Pancreas (tissue), 10 donors: ENCODE measurements at regions not wholly inside any gene's neighbourhood (a gene's known extent, or its start where the extent isn't known, plus 50 kb on each side); places are given as distances from the start of the nearest gene placed in this dataset.

Experiments used
- ATAC-seq, 4 donors: fragments of 200-7000 bp; cut with Tn5 transposase; one replicate each; pipeline versions ENCODE4 v1.8.0 to v1.9.1; 2020; ENCODE audit warnings: mild to moderate bottlenecking in 4 of 4, moderate library complexity in 4 of 4
- DNase-seq, 6 donors: peaks; one replicate each; pipeline ENCODE4 v3.0.0-alpha.2; 2020
- FAIRE-seq: peaks from 2 replicates; lab custom pipeline; 2012; peaks lifted over from hg19 to GRCh38; lab: Jason Lieb, UNC
- H3K27ac ChIP-seq, 4 donors: fragments of 200-600 bp; sonication (generic); 1 replicate in 3 of 4; 2 replicates in 1 of 4; pipeline versions ENCODE4 v1.5.0 to v1.8.0; 2020
- H3K27me3 ChIP-seq, 4 donors: fragments of 200-600 bp; one replicate each; pipeline ENCODE4 v1.8.0; 2021
- H3K36me3 ChIP-seq, 3 donors: fragments of 200-600 bp; sonication (generic) in 1 of 3; one replicate each; pipeline versions ENCODE4 v1.5.0 to v1.8.0; 2020 to 2021
- H3K4me1 ChIP-seq, 3 donors: fragments of 200-600 bp; one replicate each; pipeline ENCODE4 v1.8.0; 2021
- H3K4me3 ChIP-seq, 4 donors: fragments of 200-600 bp; sonication (generic) in 2 of 4; one replicate each; pipeline versions ENCODE4 v1.5.0 to v1.8.0; 2020 to 2021
- H3K9me3 ChIP-seq, 4 donors: fragments of 200-600 bp; one replicate each; pipeline ENCODE4 v1.8.0; 2021
- WGBS, 2 donors: extraction: QIAGEN DNeasy Blood & Tissue Kit; methylation state at CpG; one replicate each; pipeline ENCODE4 v1.1.7; 2013; 5-methylcytosine and 5-hydroxymethylcytosine counted together
- intact Hi-C, 3 donors: fragments of 100-400 bp; cut with DNase I; formaldehyde crosslinking; loops; one replicate each; pipeline versions ENCODE4 v1.11.1 to v1.14.2; 2022
- TF ChIP-seq, protein P1 (sequence below), 4 donors: fragments of 200-600 bp; sonication (generic) in 3 of 4; IDR thresholded peaks; one replicate each; pipeline versions ENCODE4 v1.5.0 to v1.8.0; 2021; ENCODE audit warnings: antibody characterized with exemption in 4 of 4
- donor health status: healthy with polysubstance abuse.
- donor health status: DM: no; HTN: no; CAD: no; lungs with moderate emphysema.
- donor health status: DM: no; HTN: no; CAD: no.
- donor health status: control.
- donor health status: control.
- donor health status: Bipolar disorder and iron deficiency.
- donor health status: DM: yes; HTN: yes; CAD: no.
- donor health status: DM: no; HTN: no; CAD: no.
- donor health status: DM: no; HTN: no; CAD: no.
- donor health status: DM: yes; HTN: yes; CAD: no.

DNA sequence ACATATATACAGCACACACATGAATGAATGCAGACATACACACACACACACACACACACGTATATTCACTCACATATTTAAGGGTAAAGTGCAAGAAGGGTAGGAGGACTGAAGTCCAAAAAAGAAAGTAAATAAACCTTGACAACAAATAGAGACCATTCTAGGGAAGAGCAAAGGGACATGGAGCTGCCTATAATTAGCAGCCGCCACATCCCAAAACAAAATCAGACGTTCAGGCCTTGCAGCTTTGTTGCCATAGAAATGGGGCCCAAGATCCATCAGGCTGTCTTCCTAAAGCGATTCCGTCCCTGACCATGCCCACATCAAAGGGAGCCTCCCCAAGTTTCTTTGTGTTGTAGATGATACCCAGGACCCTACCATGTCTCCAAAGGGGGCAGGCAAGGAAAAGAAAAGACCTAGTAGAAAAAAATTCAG lies 703.5 kb upstream of the TBX3 start:
- H3K36me3 ChIP-seq: no peaks in the 10 kb centered on the region
- H3K27me3 ChIP-seq: peaks cover 0 to 5% (median 0%) of the 10 kb centered on the region in 4 donors
- no peak for DNase-seq
- intact Hi-C loops: no loop called here
- FAIRE-seq: no peak
- no peak for ATAC-seq
- no peak overlapping the region for H3K4me3 ChIP-seq
- TF ChIP-seq, protein P1, sequence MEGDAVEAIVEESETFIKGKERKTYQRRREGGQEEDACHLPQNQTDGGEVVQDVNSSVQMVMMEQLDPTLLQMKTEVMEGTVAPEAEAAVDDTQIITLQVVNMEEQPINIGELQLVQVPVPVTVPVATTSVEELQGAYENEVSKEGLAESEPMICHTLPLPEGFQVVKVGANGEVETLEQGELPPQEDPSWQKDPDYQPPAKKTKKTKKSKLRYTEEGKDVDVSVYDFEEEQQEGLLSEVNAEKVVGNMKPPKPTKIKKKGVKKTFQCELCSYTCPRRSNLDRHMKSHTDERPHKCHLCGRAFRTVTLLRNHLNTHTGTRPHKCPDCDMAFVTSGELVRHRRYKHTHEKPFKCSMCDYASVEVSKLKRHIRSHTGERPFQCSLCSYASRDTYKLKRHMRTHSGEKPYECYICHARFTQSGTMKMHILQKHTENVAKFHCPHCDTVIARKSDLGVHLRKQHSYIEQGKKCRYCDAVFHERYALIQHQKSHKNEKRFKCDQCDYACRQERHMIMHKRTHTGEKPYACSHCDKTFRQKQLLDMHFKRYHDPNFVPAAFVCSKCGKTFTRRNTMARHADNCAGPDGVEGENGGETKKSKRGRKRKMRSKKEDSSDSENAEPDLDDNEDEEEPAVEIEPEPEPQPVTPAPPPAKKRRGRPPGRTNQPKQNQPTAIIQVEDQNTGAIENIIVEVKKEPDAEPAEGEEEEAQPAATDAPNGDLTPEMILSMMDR (IDR thresholded peaks at IDR 0.05): no peak
- 57 to 69% methylated on average over 5 of the region's 5 CpGs for WGBS, 2 donors
- no peaks in the 10 kb centered on the region for H3K4me1 ChIP-seq
- H3K9me3 ChIP-seq: peaks cover 0 to 1% (median 0%) of the 10 kb centered on the region in 4 donors
- H3K27ac ChIP-seq: no peak overlapping the region

DNA sequence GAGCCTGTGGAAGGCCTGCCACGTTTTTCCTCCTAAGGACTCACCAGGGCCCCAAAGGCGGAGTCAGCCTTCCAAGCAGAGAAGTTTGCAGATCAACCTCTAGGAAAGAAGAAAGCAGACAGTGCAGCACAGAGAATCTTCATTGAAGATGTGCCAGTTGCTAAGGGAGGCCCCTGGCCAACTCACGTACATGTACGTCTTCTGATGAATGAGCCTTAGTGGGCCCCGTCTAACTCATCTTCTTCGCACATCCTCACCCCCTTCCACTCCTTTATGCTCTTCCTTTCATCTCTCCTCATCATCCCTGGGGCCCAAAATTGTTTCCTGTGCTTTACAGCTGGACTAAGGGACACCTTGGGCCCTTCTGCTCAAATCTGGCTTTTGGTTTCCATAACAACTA lies 703.0 kb upstream of the TBX3 start:
- no peak overlapping the region for H3K27ac ChIP-seq
- H3K4me3 ChIP-seq: no peak overlapping the region
- WGBS, 2 donors: 73 to 76% methylated on average over 6 of the region's 6 CpGs
- no peak for DNase-seq
- H3K36me3 ChIP-seq: no peaks in the 10 kb centered on the region
- TF ChIP-seq, protein P1 (IDR thresholded peaks at IDR 0.05): no peak
- H3K27me3 ChIP-seq: peaks cover 0 to 5% (median 0%) of the 10 kb centered on the region in 4 donors
- no peaks in the 10 kb centered on the region for H3K9me3 ChIP-seq
- intact Hi-C loops: no loop called here
- no peak for ATAC-seq
- no peaks in the 10 kb centered on the region for H3K4me1 ChIP-seq
- FAIRE-seq: no peak

DNA sequence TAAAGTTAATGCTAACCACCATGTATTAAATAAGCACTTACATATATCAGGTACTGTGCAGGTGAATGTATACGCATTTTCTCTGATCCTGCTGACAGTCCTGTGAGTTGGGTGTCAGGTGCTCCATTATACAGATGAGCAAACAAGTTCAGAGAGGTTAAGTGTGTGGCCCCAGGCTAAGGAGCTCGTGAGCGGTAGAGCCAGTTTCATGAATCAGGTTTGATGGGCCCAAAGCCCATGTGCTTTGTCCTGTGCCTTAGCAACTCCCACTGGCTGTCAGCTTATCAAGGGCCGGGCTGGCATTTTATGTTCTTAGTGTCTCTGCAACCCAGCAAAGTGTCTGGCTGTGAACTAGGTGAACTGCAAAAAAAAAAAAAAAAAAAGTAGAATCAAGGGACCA lies 701.2 kb upstream of the TBX3 start:
- no peaks in the 10 kb centered on the region for H3K27me3 ChIP-seq
- H3K4me3 ChIP-seq: no peak overlapping the region
- 67 to 70% methylated on average over 4 of the region's 4 CpGs for WGBS, 2 donors
- TF ChIP-seq, protein P1 (IDR thresholded peaks at IDR 0.05): no peak
- no peaks in the 10 kb centered on the region for H3K9me3 ChIP-seq
- no peak overlapping the region for H3K27ac ChIP-seq
- ATAC-seq: no peak
- FAIRE-seq: no peak
- intact Hi-C loops: no loop called here
- H3K4me1 ChIP-seq: no peaks in the 10 kb centered on the region
- no peak for DNase-seq
- H3K36me3 ChIP-seq: no peaks in the 10 kb centered on the region

DNA sequence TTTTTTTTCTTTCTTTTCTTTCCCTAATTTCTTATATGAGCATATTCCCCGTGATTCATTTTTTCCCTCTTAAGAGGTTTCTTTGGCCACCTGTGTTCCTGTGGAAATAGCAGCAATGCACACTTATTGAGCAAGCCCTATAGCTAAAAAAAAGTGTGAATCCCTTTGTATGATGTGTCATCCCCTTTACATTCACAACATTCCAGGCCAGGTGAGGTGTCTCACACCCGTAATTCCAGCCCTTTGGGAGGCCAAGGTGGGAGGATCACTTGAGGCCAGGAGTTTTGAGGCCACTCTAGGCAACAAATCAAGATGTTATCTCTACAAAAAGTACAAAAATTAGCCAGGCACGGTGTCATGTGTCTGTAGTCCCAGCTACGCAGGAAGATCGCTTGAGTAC lies 700.4 kb upstream of the TBX3 start:
- no peaks in the 10 kb centered on the region for H3K4me1 ChIP-seq
- H3K36me3 ChIP-seq: no peaks in the 10 kb centered on the region
- DNase-seq (no peak), FAIRE-seq (no peak), ATAC-seq (no peak)
- no peak overlapping the region for H3K27ac ChIP-seq
- no peaks in the 10 kb centered on the region for H3K9me3 ChIP-seq
- no peaks in the 10 kb centered on the region for H3K27me3 ChIP-seq
- intact Hi-C loops: no loop called here
- TF ChIP-seq, protein P1 (IDR thresholded peaks at IDR 0.05): no peak
- WGBS, 2 donors: 80 to 86% methylated on average over 5 of the region's 5 CpGs
- no peak overlapping the region for H3K4me3 ChIP-seq

DNA sequence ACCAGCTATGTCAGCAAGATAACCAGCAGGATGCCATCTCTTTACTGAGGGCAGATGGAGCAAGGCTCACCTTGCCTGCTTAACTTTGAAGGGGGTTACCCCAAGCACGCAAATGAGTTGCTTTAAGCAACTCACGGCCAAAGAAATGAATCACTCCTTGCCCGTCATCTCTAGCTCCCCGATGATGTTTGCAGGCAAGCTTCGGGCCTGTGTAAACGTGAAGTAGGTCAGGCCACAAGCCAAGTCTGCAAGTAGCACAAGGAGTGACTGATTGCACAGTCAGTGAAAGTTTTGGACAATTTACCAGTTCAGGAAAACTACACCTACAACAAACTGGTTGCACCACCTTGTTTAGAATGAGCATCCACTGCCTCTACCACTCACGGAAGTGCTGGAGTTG lies 699.7 kb upstream of the TBX3 start:
- ATAC-seq (peak in 1 of 4 donors; percentile 47), FAIRE-seq (no peak), DNase-seq (no peak)
- no peak overlapping the region for H3K4me3 ChIP-seq
- no peaks in the 10 kb centered on the region for H3K9me3 ChIP-seq
- intact Hi-C loops: no loop called here
- H3K4me1 ChIP-seq: no peaks in the 10 kb centered on the region
- WGBS, 2 donors: 35 to 43% methylated on average over 7 of the region's 7 CpGs
- H3K27me3 ChIP-seq: no peaks in the 10 kb centered on the region
- TF ChIP-seq, protein P1 (IDR thresholded peaks at IDR 0.05): no peak
- no peak overlapping the region for H3K27ac ChIP-seq
- H3K36me3 ChIP-seq: no peaks in the 10 kb centered on the region
